HL-60 (cell line): ENCODE measurements at regions not wholly inside any gene's neighbourhood (a gene's known extent, or its start where the extent isn't known, plus 50 kb on each side); places are given as distances from the start of the nearest gene placed in this dataset.

ENCODE experiments used
- DNase-seq, 2 experiments: peaks; one replicate each; pipeline ENCODE4 v3.0.0-alpha.2; 2010 to 2020; ENCODE audit warnings: low read depth in 1 of 2, low spot score in 1 of 2
- H3K27ac ChIP-seq: fragments of 250-450 bp; sonication (Bioruptor Pico); replicated peaks from 2 replicates; pipeline ENCODE4 v1.5.1; 2020; ENCODE audit warnings: mild to moderate bottlenecking, moderate library complexity
- H3K27me3 ChIP-seq: fragments of 250-450 bp; sonication (Bioruptor Pico); 2 replicates; pipeline ENCODE4 v1.5.1; 2021; ENCODE audit warnings: mild to moderate bottlenecking, moderate library complexity; ENCODE audit not compliant: insufficient read depth, poor library complexity, severe bottlenecking
- H3K4me3 ChIP-seq: replicated peaks from 2 replicates; pipeline ENCODE4 v1.5.1; 2011; ENCODE audit warnings: mild to moderate bottlenecking, control low read depth, low read length; ENCODE audit not compliant: insufficient read depth
- GABPA ChIP-seq: IDR thresholded peaks from 2 replicates; pipeline ENCODE4 v1.6.1; 2012; ENCODE audit warnings: low read depth
- POLR2AphosphoS5 ChIP-seq: IDR thresholded peaks from 2 replicates; pipeline ENCODE4 v1.6.1; 2012; ENCODE audit warnings: low read depth
- SPI1 ChIP-seq: IDR thresholded peaks from 2 replicates; pipeline ENCODE4 v1.6.1; 2012; ENCODE audit warnings: low read depth, mild to moderate bottlenecking, borderline replicate concordance
- TF ChIP-seq, protein P1 (sequence below): IDR thresholded peaks from 2 replicates; pipeline ENCODE4 v1.6.1; 2012; ENCODE audit warnings: low read depth; ENCODE audit not compliant: insufficient replicate concordance
- TF ChIP-seq, protein P2 (sequence below): IDR thresholded peaks from one replicate; pipeline ENCODE4 v1.5.1; 2011; ENCODE audit warnings: low read length, control low read depth, inconsistent platforms; ENCODE audit not compliant: insufficient read depth

DNA sequence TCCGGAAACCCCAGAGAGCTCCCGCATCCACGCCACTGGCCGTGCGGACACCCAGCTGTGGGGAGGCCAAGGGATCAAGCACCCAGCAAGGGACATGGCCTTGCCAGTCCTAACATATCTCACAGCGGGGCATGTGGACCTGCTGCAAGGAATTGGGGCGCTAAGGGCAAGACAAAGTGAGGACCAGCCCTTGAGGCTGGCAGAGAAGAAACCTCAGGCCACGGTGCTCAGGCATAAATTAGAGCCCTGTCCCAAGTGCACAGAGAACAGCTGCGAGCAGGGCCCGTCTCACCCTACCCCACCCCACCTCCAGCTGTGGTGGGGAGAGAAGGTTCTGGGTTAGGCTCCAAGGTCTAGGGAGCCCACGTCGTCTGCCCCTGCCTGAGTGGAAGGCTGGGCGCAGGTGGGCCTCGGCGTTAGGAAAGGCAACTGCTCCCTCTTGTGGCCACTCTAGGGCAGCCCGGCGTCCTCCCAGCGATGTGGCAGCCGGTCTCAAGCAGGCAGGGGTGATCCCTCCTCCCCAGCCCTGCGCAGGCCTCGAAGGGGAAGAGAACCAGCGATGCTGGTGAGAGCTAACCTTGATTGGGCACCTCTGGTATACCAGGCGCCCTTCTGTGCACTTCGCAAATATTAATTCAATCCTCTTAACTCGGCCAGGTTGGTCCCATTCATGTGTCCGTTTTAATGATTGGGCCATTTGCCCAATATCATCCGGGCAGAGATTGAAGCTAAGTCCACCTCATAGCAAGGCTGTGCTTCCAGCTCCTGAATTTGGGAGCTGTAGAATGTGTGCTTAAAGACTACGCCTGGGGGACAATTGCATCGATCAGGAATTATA is 235.8 kb downstream of the NFATC2 start:
- DNase-seq, result peak; percentile 25 to 61
- TF ChIP-seq SPI1 (no peak), POLR2AphosphoS5 (no peak), GABPA (no peak)
- TF ChIP-seq, protein P1, sequence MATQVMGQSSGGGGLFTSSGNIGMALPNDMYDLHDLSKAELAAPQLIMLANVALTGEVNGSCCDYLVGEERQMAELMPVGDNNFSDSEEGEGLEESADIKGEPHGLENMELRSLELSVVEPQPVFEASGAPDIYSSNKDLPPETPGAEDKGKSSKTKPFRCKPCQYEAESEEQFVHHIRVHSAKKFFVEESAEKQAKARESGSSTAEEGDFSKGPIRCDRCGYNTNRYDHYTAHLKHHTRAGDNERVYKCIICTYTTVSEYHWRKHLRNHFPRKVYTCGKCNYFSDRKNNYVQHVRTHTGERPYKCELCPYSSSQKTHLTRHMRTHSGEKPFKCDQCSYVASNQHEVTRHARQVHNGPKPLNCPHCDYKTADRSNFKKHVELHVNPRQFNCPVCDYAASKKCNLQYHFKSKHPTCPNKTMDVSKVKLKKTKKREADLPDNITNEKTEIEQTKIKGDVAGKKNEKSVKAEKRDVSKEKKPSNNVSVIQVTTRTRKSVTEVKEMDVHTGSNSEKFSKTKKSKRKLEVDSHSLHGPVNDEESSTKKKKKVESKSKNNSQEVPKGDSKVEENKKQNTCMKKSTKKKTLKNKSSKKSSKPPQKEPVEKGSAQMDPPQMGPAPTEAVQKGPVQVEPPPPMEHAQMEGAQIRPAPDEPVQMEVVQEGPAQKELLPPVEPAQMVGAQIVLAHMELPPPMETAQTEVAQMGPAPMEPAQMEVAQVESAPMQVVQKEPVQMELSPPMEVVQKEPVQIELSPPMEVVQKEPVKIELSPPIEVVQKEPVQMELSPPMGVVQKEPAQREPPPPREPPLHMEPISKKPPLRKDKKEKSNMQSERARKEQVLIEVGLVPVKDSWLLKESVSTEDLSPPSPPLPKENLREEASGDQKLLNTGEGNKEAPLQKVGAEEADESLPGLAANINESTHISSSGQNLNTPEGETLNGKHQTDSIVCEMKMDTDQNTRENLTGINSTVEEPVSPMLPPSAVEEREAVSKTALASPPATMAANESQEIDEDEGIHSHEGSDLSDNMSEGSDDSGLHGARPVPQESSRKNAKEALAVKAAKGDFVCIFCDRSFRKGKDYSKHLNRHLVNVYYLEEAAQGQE, result no peak
- TF ChIP-seq, protein P2, sequence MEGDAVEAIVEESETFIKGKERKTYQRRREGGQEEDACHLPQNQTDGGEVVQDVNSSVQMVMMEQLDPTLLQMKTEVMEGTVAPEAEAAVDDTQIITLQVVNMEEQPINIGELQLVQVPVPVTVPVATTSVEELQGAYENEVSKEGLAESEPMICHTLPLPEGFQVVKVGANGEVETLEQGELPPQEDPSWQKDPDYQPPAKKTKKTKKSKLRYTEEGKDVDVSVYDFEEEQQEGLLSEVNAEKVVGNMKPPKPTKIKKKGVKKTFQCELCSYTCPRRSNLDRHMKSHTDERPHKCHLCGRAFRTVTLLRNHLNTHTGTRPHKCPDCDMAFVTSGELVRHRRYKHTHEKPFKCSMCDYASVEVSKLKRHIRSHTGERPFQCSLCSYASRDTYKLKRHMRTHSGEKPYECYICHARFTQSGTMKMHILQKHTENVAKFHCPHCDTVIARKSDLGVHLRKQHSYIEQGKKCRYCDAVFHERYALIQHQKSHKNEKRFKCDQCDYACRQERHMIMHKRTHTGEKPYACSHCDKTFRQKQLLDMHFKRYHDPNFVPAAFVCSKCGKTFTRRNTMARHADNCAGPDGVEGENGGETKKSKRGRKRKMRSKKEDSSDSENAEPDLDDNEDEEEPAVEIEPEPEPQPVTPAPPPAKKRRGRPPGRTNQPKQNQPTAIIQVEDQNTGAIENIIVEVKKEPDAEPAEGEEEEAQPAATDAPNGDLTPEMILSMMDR, result peak; percentile 65
- peaks cover 4% of the 10 kb centered on the region for H3K27me3 ChIP-seq
- H3K4me3 ChIP-seq, result no peak overlapping the region
- H3K27ac ChIP-seq, result no peak overlapping the region

DNA sequence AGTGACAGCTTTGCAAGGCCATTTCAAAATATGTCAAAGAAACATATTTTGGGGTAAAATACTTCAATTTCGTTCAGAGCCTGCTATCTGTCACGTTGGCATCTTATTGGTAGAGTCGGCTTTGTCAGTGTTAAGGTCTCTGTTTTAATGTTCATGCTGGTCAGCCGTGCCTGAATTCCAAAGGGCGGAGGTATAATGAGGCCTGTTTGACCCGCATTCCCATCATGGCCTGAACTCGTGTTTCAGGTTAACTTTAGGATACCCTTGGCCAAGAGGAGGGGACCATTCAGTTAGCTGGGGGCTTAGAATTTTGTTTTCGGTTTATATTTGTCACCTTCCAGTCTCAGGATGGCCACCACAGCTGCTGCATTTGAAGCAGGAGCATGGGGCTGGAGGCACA is 236.4 kb downstream of the NFATC2 start:
- no peak overlapping the region for H3K27ac ChIP-seq
- TF ChIP-seq, protein P2, result no peak
- TF ChIP-seq, protein P1, result no peak
- TF ChIP-seq SPI1 (no peak), GABPA (no peak), POLR2AphosphoS5 (no peak)
- peaks cover 4% of the 10 kb centered on the region for H3K27me3 ChIP-seq
- H3K4me3 ChIP-seq, result no peak overlapping the region
- no peak for DNase-seq

DNA sequence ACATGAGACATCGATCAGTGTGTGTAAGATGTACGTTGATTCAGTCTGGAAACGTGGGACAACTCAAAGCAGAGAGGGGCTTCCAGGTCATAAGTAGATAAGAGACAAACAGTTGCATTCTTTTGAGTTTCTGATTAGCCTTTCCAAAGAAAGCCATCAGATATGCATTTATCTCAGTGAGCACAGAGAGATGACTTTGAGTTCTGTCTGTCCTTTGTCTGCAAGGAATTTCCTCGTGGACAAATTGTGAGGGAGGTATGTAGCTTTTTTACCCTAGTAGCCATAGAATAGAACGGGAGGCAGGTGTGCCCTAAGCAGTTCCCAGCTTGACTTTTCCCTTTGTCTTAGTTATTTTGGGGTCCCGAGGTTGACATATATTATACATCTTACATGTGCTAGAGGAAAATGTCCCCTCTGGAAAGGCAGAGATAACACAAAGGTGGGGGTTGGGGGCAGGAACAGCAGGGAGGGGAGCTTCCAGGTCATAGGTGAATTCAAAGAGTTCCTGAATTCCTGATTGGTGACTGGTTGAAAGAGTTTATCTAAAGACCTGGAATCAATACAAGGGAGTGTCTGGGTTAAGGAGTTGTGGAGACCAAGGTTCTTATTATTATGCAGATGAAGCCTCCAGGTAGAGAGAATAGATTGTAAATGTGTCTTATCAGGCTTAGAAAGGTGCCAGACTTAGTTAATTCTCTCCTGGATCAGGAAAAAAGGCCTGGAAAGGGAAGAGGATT is 237.0 kb downstream of the NFATC2 start:
- Histone ChIP-seq H3K27me3 (peaks cover 4% of the 10 kb centered on the region), H3K27ac (no peak overlapping the region), H3K4me3 (no peak overlapping the region)
- DNase-seq, result no peak
- no peak for TF ChIP-seq GABPA
- no peak for TF ChIP-seq POLR2AphosphoS5
- TF ChIP-seq, protein P2, result no peak
- TF ChIP-seq SPI1, result no peak
- TF ChIP-seq, protein P1, result no peak
